K562 (cell line): ENCODE measurements at regions not wholly inside any gene's neighbourhood (a gene's known extent, or its start where the extent isn't known, plus 50 kb on each side); places are given as distances from the start of the nearest gene placed in this dataset.

ENCODE experiments used
- ATAC-seq: fragments of 200-7000 bp; cut with Tn5 transposase; 3 replicates; pipeline ENCODE4 v1.9.1; 2020; ENCODE audit warnings: moderate library complexity
- BruUV-seq: library from RNA; stranded (reverse); fragments of 400-500 nt; replicated peaks from 2 replicates; lab custom pipeline; 2021; lab: Mats Ljungman, UMichigan
- CTCF ChIA-PET: fragments of 300-600 bp; formaldehyde crosslinking; extraction: SDS; loops from one replicate; lab custom pipeline; 2021; ENCODE audit warnings: low intra/inter-chr PET ratio; lab: Yijun Ruan, JAX
- POLR2A ChIA-PET: fragments of 300-600, 350-650 bp; sonication (Branson Sonifier 250); formaldehyde crosslinking; extraction: SDS; loops from one replicate; lab custom pipeline; 2021; ENCODE audit warnings: antibody characterized with exemption, inconsistent platforms; lab: Yijun Ruan, JAX
- DNase-seq, 4 experiments: peaks; one replicate each; pipeline versions ENCODE4 v3.0.0 to v3.0.0-alpha.2; 2011 to 2018; ENCODE audit warnings: low spot score in 3 of 4, mixed read lengths in 3 of 4; ENCODE audit errors: extremely low read depth in 1 of 4
- FAIRE-seq: peaks from 2 replicates; lab custom pipeline; 2011; peaks lifted over from hg19 to GRCh38; lab: Jason Lieb, UNC
- H2AFZ ChIP-seq: 2 replicates; pipeline ENCODE4 v1.6.0; 2011; ENCODE audit warnings: low read depth, low read length, control low read depth, inconsistent platforms
- H3K27ac ChIP-seq: fragments of 200-600 bp; 3 replicates; pipeline ENCODE4 v1.8.0; 2011; ENCODE audit warnings: low read depth, mild to moderate bottlenecking, control low read depth, inconsistent platforms, low read length, moderate library complexity, mixed read lengths; ENCODE audit errors: extremely low read depth
- H3K27me3 ChIP-seq, 2 experiments: fragments of 300-600 bp in 1 of 2; 2 replicates in 1 of 2; 3 replicates in 1 of 2; pipeline versions ENCODE4 v1.6.0 to v1.8.0; 2011; ENCODE audit warnings: inconsistent platforms in 2 of 2, low read length in 2 of 2, mild to moderate bottlenecking in 1 of 2, mixed read lengths in 1 of 2, moderate library complexity in 1 of 2; ENCODE audit not compliant: control insufficient read depth in 2 of 2, insufficient read depth in 2 of 2
- H3K36me3 ChIP-seq: fragments of 300-600 bp; 3 replicates; pipeline ENCODE4 v1.8.0; 2011; ENCODE audit warnings: mild to moderate bottlenecking, low read length, inconsistent platforms; ENCODE audit not compliant: control insufficient read depth, insufficient read depth
- H3K4me1 ChIP-seq, 2 experiments: fragments of 200-600 bp in 1 of 2; replicated peaks in 1 of 2; 2 replicates in 1 of 2; 3 replicates in 1 of 2; pipeline versions ENCODE4 v1.5.1 to v1.8.0; 2011; ENCODE audit warnings: inconsistent platforms in 2 of 2, low read length in 2 of 2, mild to moderate bottlenecking in 1 of 2, mixed read lengths in 1 of 2, moderate library complexity in 1 of 2; ENCODE audit not compliant: control insufficient read depth in 2 of 2, insufficient read depth in 2 of 2
- H3K4me2 ChIP-seq: 2 replicates; pipeline ENCODE4 v1.6.1; 2011; ENCODE audit warnings: low read length, control low read depth, inconsistent platforms, mixed read lengths; ENCODE audit not compliant: insufficient read depth
- H3K4me3 ChIP-seq: fragments of 200-600 bp; sonication (generic), shearing (Covaris generic); 2 replicates; pipeline ENCODE4 v1.5.1; 2016; ENCODE audit warnings: control low read depth, inconsistent platforms
- H3K79me2 ChIP-seq: fragments of 200-600 bp; 3 replicates; pipeline ENCODE4 v1.8.0; 2011; ENCODE audit warnings: low read length, inconsistent platforms; ENCODE audit not compliant: control insufficient read depth, insufficient read depth
- H3K9ac ChIP-seq, 2 experiments: 2 replicates each; pipeline versions ENCODE4 v1.6.0 to v1.6.1; 2011; ENCODE audit warnings: low read depth in 2 of 2, low read length in 2 of 2, control low read depth in 1 of 2, inconsistent platforms in 1 of 2, mild to moderate bottlenecking in 1 of 2, mixed read lengths in 1 of 2; ENCODE audit not compliant: insufficient read depth in 1 of 2
- H3K9me1 ChIP-seq: one replicate; pipeline ENCODE4 v1.6.0; 2011; ENCODE audit warnings: inconsistent platforms, mild to moderate bottlenecking, low read length, moderate library complexity; ENCODE audit not compliant: control insufficient read depth, insufficient read depth
- H3K9me3 ChIP-seq: replicated peaks from 2 replicates; pipeline ENCODE4 v1.5.1; 2011; ENCODE audit warnings: low read depth, low read length, inconsistent platforms; ENCODE audit not compliant: control insufficient read depth, insufficient read depth
- H4K20me1 ChIP-seq: replicated peaks from 2 replicates; pipeline ENCODE4 v1.6.1; 2011; ENCODE audit warnings: low read length, inconsistent platforms, mixed read lengths; ENCODE audit not compliant: control insufficient read depth, insufficient read depth
- CXXC5 ChIP-seq: fragments of 250-450 bp; sonication (Bioruptor Pico); IDR thresholded peaks from 2 replicates; pipeline ENCODE4 v1.8.0; 2022; ENCODE audit warnings: inconsistent platforms, mild to moderate bottlenecking, moderate library complexity
- GTF2E2 ChIP-seq: fragments of 200-800 bp; sonication (Bioruptor generic); IDR thresholded peaks from 2 replicates; pipeline ENCODE4 v1.6.1; 2016; ENCODE audit warnings: missing genetic modification characterization, missing compliant biosample characterization
- PHTF2 ChIP-seq: fragments of 250-450 bp; sonication (Bioruptor Pico); IDR thresholded peaks from 2 replicates; pipeline ENCODE4 v1.5.0; 2021; ENCODE audit warnings: mild to moderate bottlenecking
- SRSF9 ChIP-seq: fragments of 200-400 bp; formaldehyde crosslinking; IDR thresholded peaks from 2 replicates; pipeline ENCODE4 v1.6.1; 2017; ENCODE audit warnings: low read depth, low read length, borderline replicate concordance
- TBL1XR1 ChIP-seq, 2 experiments: IDR thresholded peaks; 2 replicates each; pipeline ENCODE4 v1.6.1; 2012; ENCODE audit warnings: improper control_type of control experiment in 2 of 2, low read length in 2 of 2, mild to moderate bottlenecking in 1 of 2
- TFE3 ChIP-seq: fragments of 450-650 bp; formaldehyde crosslinking; IDR thresholded peaks from 2 replicates; pipeline ENCODE4 v1.4.0; 2020; ENCODE audit warnings: mild to moderate bottlenecking, mixed read lengths
- ZNF124 ChIP-seq: sonication (generic); formaldehyde crosslinking; IDR thresholded peaks from 2 replicates; pipeline ENCODE4 v1.8.1; 2022; ENCODE audit warnings: missing genetic modification reagents
- ZNF174 ChIP-seq: fragments of 250-450 bp; sonication (Bioruptor Pico); IDR thresholded peaks from 2 replicates; pipeline ENCODE4 v1.4.0; 2020; ENCODE audit warnings: mild to moderate bottlenecking
- ZNF586 ChIP-seq: fragments of 450-650 bp; formaldehyde crosslinking; conservative IDR thresholded peaks from 2 replicates; pipeline ENCODE4 v1.4.0; 2020; ENCODE audit warnings: mild to moderate bottlenecking, moderate library complexity
- WGBS: fragments of 100-300 bp; shearing (Covaris generic); methylation state at CpG from one replicate; pipeline ENCODE4 v1.1.6; 2016; ENCODE audit warnings: low coverage, mixed read lengths; ENCODE audit not compliant: insufficient coverage; ENCODE audit errors: missing lambda C conversion rate; 5-methylcytosine and 5-hydroxymethylcytosine counted together
- in situ Hi-C: fragments of 300-500 bp; cut with MboI; formaldehyde crosslinking; loops from 4 replicates; pipeline ENCODE4 v1.15.0; 2018; ENCODE audit warnings: inconsistent platforms, mixed read lengths
- intact Hi-C: fragments of 100-400 bp; cut with micrococcal nuclease; formaldehyde crosslinking; loops from 2 replicates; pipeline ENCODE4 v1.14.2; 2022

- TF ChIP-seq TBL1XR1 (IDR thresholded peaks at IDR 0.05; ENCODE audit: low read length in 2 of 2) (no peak), TFE3 (CRISPR knock-in tag) (peak; percentile 38)
- H3K9ac ChIP-seq, result no peak overlapping the region
- no peak overlapping the region for H3K4me2 ChIP-seq
- no peaks in the 10 kb centered on the region for H3K36me3 ChIP-seq
- no peaks in the 10 kb centered on the region for H3K9me3 ChIP-seq
- ATAC-seq (no peak), DNase-seq (no peak), FAIRE-seq (no peak)
- H3K9me1 ChIP-seq, result no peaks in the 10 kb centered on the region
- H3K4me1 ChIP-seq, result no peaks in the 10 kb centered on the region
- CTCF ChIA-PET, result no interaction called here
- 0 out of 5 replicates have a peak, but pooled peaks cover 0 to 4% of the 10 kb centered on the region in 2 experiments for H3K27me3 ChIP-seq
- BruUV-seq, result no TSS peak
- WGBS, result 0% methylated on average over 1 of the region's 1 CpG
- in situ Hi-C loops, result no loop called here
- no peak overlapping the region for H3K27ac ChIP-seq
- H2AFZ ChIP-seq, result no peak overlapping the region
- POLR2A ChIA-PET, result no interaction called here
- H4K20me1 ChIP-seq, result no peaks in the 10 kb centered on the region
- no peaks in the 10 kb centered on the region for H3K79me2 ChIP-seq
- intact Hi-C loops, result no loop called here
- H3K4me3 ChIP-seq, result no peak overlapping the region
Observed at GRCh38 chr7:153628825-153629224, 423.4 kb upstream of the DPP6 start.

- H3K9me1 ChIP-seq, result no peaks in the 10 kb centered on the region
- no peaks in the 10 kb centered on the region for H3K27me3 ChIP-seq
- H3K4me3 ChIP-seq, result no peak overlapping the region
- H3K27ac ChIP-seq, result no peak overlapping the region
- intact Hi-C loops (no loop called here), in situ Hi-C loops (no loop called here)
- BruUV-seq, result no TSS peak
- no peaks in the 10 kb centered on the region for H3K4me1 ChIP-seq
- no peak for TF ChIP-seq ZNF124 (CRISPR knock-in tag)
- no peak for TF ChIP-seq PHTF2 (CRISPR knock-in tag)
- TF ChIP-seq SRSF9, result no peak
- TF ChIP-seq ZNF586 (CRISPR knock-in tag), result no peak
- TF ChIP-seq ZNF174 (CRISPR knock-in tag), result no peak
- no peak for TF ChIP-seq CXXC5
- no peak for TF ChIP-seq GTF2E2 (tag)
- ATAC-seq (no peak), DNase-seq (no peak), FAIRE-seq (no peak)
- H3K9ac ChIP-seq, result no peak overlapping the region
- no peaks in the 10 kb centered on the region for H3K9me3 ChIP-seq
- no peak overlapping the region for H3K4me2 ChIP-seq
- H2AFZ ChIP-seq, result no peak overlapping the region
- ChIA-PET POLR2A (interaction anchor here (0.8 kb wide), 1 partner anchor 12 kb away, joined by 3 read pairs; no protein-coding TSS in a partner anchor), CTCF (no interaction called here)
- H3K36me3 ChIP-seq, result no peaks in the 10 kb centered on the region
- WGBS, result 0% methylated on average over 10 of the region's 10 CpGs
- no peaks in the 10 kb centered on the region for H4K20me1 ChIP-seq
- no peaks in the 10 kb centered on the region for H3K79me2 ChIP-seq
Observed at GRCh38 chr7:153638821-153639435, 413.3 kb upstream of the DPP6 start.
